Mucosa of stomach (tissue), 1 donor: ENCODE measurements at regions not wholly inside any gene's neighbourhood (a gene's known extent, or its start where the extent isn't known, plus 50 kb on each side); places are given as distances from the start of the nearest gene placed in this dataset.
"Not testable (repeated sequence)": the region's sequence is repeated elsewhere in the genome, so short reads cannot be mapped to it uniquely, and the experiment has no call there.

ENCODE experiments used
- H3K27me3 ChIP-seq: one replicate; pipeline ENCODE4 v1.7.0; 2013; ENCODE audit warnings: mild to moderate bottlenecking, low read length; ENCODE audit not compliant: control insufficient read depth, insufficient read depth
- H3K36me3 ChIP-seq: one replicate; pipeline ENCODE4 v1.7.0; 2013; ENCODE audit warnings: low read length; ENCODE audit not compliant: control insufficient read depth, insufficient read depth
- H3K4me1 ChIP-seq: one replicate; pipeline ENCODE4 v1.7.0; 2013; ENCODE audit warnings: mild to moderate bottlenecking, low read length; ENCODE audit not compliant: control insufficient read depth, insufficient read depth
- H3K4me3 ChIP-seq: one replicate; pipeline ENCODE4 v1.7.0; 2013; ENCODE audit warnings: low read length
- H3K9ac ChIP-seq: one replicate; pipeline ENCODE4 v1.7.0; 2013; ENCODE audit warnings: mild to moderate bottlenecking, low read length, moderate library complexity
- H3K9me3 ChIP-seq: one replicate; pipeline ENCODE4 v1.7.0; 2013; ENCODE audit warnings: mild to moderate bottlenecking, low read length, moderate library complexity; ENCODE audit not compliant: control insufficient read depth
- donor health status: Pancreatic carcinoma.

DNA sequence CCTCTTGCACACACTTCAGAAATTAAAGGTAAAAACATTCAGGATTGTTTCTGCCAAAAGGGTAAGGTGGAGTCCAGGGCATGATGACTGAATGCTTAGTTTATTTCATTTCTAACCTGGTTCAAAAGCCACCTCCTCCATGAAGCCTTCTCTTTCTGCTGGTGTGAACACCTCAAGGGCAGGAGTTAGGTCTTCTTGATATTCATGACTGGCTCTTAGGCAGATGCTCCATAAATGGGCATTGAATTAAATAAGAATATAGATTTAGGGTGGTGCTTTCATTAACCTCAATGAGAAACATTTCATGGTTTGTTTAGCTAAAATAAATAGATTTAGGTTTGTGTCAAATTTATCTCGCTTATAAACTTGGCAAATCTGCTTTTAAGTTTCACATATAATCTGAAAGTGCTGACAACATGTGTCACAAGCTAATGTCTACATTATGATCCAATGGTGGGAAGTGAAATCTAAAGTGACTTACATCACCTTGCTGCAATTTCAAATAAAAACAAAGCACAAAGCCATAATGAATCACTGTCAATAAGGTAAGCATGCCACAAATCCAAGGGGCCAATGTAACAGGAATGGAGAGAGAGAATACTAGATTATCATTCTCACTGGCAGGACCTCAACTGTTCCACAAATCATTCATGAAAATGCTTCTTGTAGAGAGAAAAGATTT is 72.7 kb upstream of the GRIP1 start:
- no peaks in the 10 kb centered on the region for H3K4me1 ChIP-seq
- H3K9me3 ChIP-seq = no peaks in the 10 kb centered on the region
- H3K4me3 ChIP-seq = no peak overlapping the region
- no peaks in the 10 kb centered on the region for H3K36me3 ChIP-seq
- no peak overlapping the region for H3K9ac ChIP-seq
- H3K27me3 ChIP-seq = no peaks in the 10 kb centered on the region

DNA sequence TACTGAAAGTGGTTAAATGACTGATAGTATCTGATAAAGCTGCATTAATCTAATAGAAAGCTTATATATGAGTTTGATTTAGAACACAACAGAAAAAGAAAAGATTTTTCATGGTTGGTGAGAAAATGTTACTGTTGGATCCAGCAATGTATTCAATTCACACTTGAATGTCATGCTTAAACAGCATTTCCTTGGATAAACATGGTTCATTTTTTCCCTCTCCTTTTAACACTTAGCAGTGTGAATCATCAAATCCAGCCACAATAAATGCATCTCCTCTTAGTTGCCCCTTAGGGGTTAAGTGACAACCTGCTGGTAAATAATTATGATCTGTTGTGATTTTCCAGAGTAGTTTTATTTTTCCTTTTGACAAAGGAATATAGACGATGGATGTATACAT is 74.9 kb upstream of the GRIP1 start:
- H3K9ac ChIP-seq = no peak overlapping the region
- H3K4me1 ChIP-seq = no peaks in the 10 kb centered on the region
- no peaks in the 10 kb centered on the region for H3K9me3 ChIP-seq
- no peak overlapping the region for H3K4me3 ChIP-seq
- no peaks in the 10 kb centered on the region for H3K36me3 ChIP-seq
- no peaks in the 10 kb centered on the region for H3K27me3 ChIP-seq

- H3K27me3 ChIP-seq = no peaks in the 10 kb centered on the region
- H3K36me3 ChIP-seq = no peaks in the 10 kb centered on the region
- H3K9ac ChIP-seq = no peak overlapping the region
- no peak overlapping the region for H3K4me3 ChIP-seq
- H3K4me1 ChIP-seq = no peaks in the 10 kb centered on the region
- no peaks in the 10 kb centered on the region for H3K9me3 ChIP-seq
These were observed 77.0 kb upstream of the GRIP1 start for GRCh38 chr12:66755727-66756395.

- no peaks in the 10 kb centered on the region for H3K4me1 ChIP-seq
- H3K9ac ChIP-seq = no peak overlapping the region
These were observed 77.8 kb upstream of the GRIP1 start for GRCh38 chr12:66756631-66757030.

GRCh38 chr12:66760122-66760521 is 81.2 kb upstream of the GRIP1 start:
- H3K36me3 ChIP-seq, H3K27me3 ChIP-seq, H3K4me3 ChIP-seq, H3K9ac ChIP-seq, H3K9me3 ChIP-seq, H3K4me1 ChIP-seq: not testable (repeated sequence)

More at GRCh38 chr12:66756631-66757030, 77.8 kb upstream of the GRIP1 start:
- Histone ChIP-seq H3K4me3 (no peak overlapping the region), H3K9me3 (no peaks in the 10 kb centered on the region), H3K27me3 (no peaks in the 10 kb centered on the region), H3K36me3 (no peaks in the 10 kb centered on the region)

DNA sequence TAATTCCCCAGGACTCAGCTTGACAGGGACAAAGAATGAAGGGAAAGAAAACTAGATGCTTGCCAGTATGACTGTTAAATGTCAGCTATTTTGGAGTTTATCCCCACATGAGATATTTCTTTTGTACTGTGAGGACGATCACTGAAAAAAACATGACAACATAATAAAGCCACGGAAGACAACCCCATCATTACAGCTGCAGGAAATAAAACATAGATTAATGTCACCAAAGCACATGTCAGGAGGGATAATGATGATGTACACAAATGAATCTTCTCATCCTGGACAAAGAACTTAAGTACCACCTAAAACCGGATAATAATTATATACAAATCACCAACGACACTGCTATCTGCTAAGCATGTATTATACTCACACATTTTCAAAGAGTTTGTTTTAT is 84.6 kb upstream of the GRIP1 start:
- Histone ChIP-seq H3K9me3 (no peaks in the 10 kb centered on the region), H3K36me3 (no peaks in the 10 kb centered on the region), H3K4me3 (no peak overlapping the region), H3K9ac (no peak overlapping the region), H3K27me3 (no peaks in the 10 kb centered on the region), H3K4me1 (no peaks in the 10 kb centered on the region)

DNA sequence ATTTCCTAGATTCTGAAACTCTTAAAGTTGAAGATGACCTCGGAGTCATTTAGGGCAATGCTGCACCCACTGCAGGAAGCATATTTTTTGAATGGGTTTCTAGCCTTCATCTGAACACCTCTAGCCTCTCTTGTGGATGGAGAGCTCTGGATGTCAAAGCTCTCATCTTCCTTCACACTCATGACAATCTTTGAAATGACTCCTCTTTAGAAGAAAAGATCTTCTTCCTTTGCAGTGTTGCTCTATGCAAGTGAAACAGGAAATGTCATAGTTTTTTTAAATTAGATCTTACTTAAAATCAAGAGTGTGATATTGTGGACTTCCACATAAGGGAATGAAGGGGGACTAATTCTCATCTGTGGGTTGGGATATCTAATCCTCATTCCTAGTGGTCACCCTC is 86.3 kb upstream of the GRIP1 start:
- no peaks in the 10 kb centered on the region for H3K27me3 ChIP-seq
- H3K36me3 ChIP-seq = no peaks in the 10 kb centered on the region

GRCh38 chr12:66767536-66767935 is 88.7 kb upstream of the GRIP1 start:
- H3K9ac ChIP-seq = no peak overlapping the region
- no peaks in the 10 kb centered on the region for H3K36me3 ChIP-seq
- H3K4me3 ChIP-seq = no peak overlapping the region
- H3K27me3 ChIP-seq = no peaks in the 10 kb centered on the region
- no peaks in the 10 kb centered on the region for H3K9me3 ChIP-seq
- no peaks in the 10 kb centered on the region for H3K4me1 ChIP-seq

More for the DNA sequence above, 86.3 kb upstream of the GRIP1 start:
- Histone ChIP-seq H3K4me3 (no peak overlapping the region), H3K9ac (no peak overlapping the region), H3K4me1 (no peaks in the 10 kb centered on the region), H3K9me3 (no peaks in the 10 kb centered on the region)

- Histone ChIP-seq H3K27me3 (no peaks in the 10 kb centered on the region), H3K9me3 (no peaks in the 10 kb centered on the region), H3K36me3 (no peaks in the 10 kb centered on the region), H3K4me1 (no peaks in the 10 kb centered on the region), H3K4me3 (no peak overlapping the region), H3K9ac (no peak overlapping the region)
These were observed 89.4 kb upstream of the GRIP1 start for GRCh38 chr12:66768293-66768692.

- H3K9me3 ChIP-seq = no peaks in the 10 kb centered on the region
- no peaks in the 10 kb centered on the region for H3K4me1 ChIP-seq
- no peaks in the 10 kb centered on the region for H3K36me3 ChIP-seq
- no peak overlapping the region for H3K4me3 ChIP-seq
- no peak overlapping the region for H3K9ac ChIP-seq
- no peaks in the 10 kb centered on the region for H3K27me3 ChIP-seq
These were observed 96.1 kb upstream of the GRIP1 start for GRCh38 chr12:66774929-66775328.

DNA sequence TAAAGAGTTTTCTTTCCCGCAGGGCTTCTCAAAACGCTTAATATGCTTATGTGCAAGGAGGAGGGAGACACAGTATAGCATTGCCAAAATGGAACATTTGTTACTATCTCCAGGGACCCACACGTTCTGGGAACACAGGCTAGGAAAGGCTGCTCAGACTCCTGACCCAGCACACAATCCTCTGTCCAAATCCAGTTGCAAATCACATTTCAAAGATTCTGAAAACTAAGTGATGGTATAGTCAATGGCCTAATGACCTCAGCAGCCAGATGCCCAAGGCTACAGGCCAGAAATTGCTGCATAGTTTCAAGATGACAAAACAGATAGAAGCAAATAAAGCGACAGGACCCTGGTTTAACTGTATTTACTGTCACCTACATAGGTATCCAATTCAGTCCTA is 97.0 kb upstream of the GRIP1 start:
- H3K9ac ChIP-seq = no peak overlapping the region
- H3K36me3 ChIP-seq = no peaks in the 10 kb centered on the region
- H3K9me3 ChIP-seq = no peaks in the 10 kb centered on the region
- H3K4me1 ChIP-seq = no peaks in the 10 kb centered on the region
- H3K27me3 ChIP-seq = no peaks in the 10 kb centered on the region
- no peak overlapping the region for H3K4me3 ChIP-seq

GRCh38 chr12:66776974-66777373 is 98.1 kb upstream of the GRIP1 start:
- Histone ChIP-seq H3K9ac (no peak overlapping the region), H3K27me3 (no peaks in the 10 kb centered on the region), H3K9me3 (no peaks in the 10 kb centered on the region), H3K36me3 (no peaks in the 10 kb centered on the region), H3K4me1 (no peaks in the 10 kb centered on the region), H3K4me3 (no peak overlapping the region)
